Suppressor macrophage treated with lipopolysaccharide for 1 hour (primary cell): ENCODE measurements at regions not wholly inside any gene's neighbourhood (a gene's known extent, or its start where the extent isn't known, plus 50 kb on each side); places are given as distances from the start of the nearest gene placed in this dataset.
"Not testable (repeated sequence)": the region's sequence is repeated elsewhere in the genome, so short reads cannot be mapped to it uniquely, and the experiment has no call there.

Experiments used
- DNase-seq, 3 donors: peaks; one replicate each; pipeline ENCODE4 v3.0.0-alpha.2; 2020 to 2022

GRCh38 chr12:14215949-14216348 lies 149.5 kb upstream of the ATF7IP start:
- DNase-seq: not testable (repeated sequence)

GRCh38 chr12:14216405-14217294 lies 148.8 kb upstream of the ATF7IP start:
- DNase-seq: peak; percentile 16 to 33 (median 29)

- no peak for DNase-seq
These were observed 146.3 kb upstream of the ATF7IP start for GRCh38 chr12:14219156-14219555.

GRCh38 chr12:14219670-14220069 lies 145.8 kb upstream of the ATF7IP start:
- not testable (repeated sequence) for DNase-seq

GRCh38 chr12:14225064-14225463 lies 140.4 kb upstream of the ATF7IP start:
- DNase-seq: no peak

- not testable (repeated sequence) for DNase-seq
These were observed 130.3 kb upstream of the ATF7IP start for GRCh38 chr12:14235176-14235575.

- DNase-seq: not testable (repeated sequence)
These were observed 128.8 kb upstream of the ATF7IP start for GRCh38 chr12:14236641-14237040.

GRCh38 chr12:14238221-14238792 lies 127.2 kb upstream of the ATF7IP start:
- peak; percentile 40 to 67 (median 54) for DNase-seq

GRCh38 chr12:14239350-14239934 lies 126.0 kb upstream of the ATF7IP start:
- peak; percentile 70 to 78 (median 73) for DNase-seq

- DNase-seq: peak; percentile 40 to 47 (median 44)
These were observed 125.3 kb upstream of the ATF7IP start for GRCh38 chr12:14239935-14240872.

- DNase-seq: no peak
These were observed 124.6 kb upstream of the ATF7IP start for GRCh38 chr12:14240873-14241220.

GRCh38 chr12:14242825-14243224 lies 122.7 kb upstream of the ATF7IP start:
- peak in 1 of 3 donors; percentile 45 for DNase-seq

GRCh38 chr12:14243941-14244340 lies 121.5 kb upstream of the ATF7IP start:
- no peak for DNase-seq

- no peak for DNase-seq
These were observed 120.4 kb upstream of the ATF7IP start for GRCh38 chr12:14244876-14245669.

GRCh38 chr12:14247166-14247565 lies 118.3 kb upstream of the ATF7IP start:
- DNase-seq: no peak

GRCh38 chr12:14249368-14249767 lies 116.1 kb upstream of the ATF7IP start:
- DNase-seq: no peak

GRCh38 chr12:14252697-14253096 lies 112.8 kb upstream of the ATF7IP start:
- peak; percentile 44 to 61 (median 61) for DNase-seq

- peak in 1 of 3 donors; percentile 8 for DNase-seq
These were observed 112.0 kb upstream of the ATF7IP start for GRCh38 chr12:14253496-14253895.

- no peak for DNase-seq
These were observed 110.7 kb upstream of the ATF7IP start for GRCh38 chr12:14254781-14255180.

GRCh38 chr12:14256121-14256520 lies 109.4 kb upstream of the ATF7IP start:
- DNase-seq: peak in 1 of 3 donors; percentile 34

- DNase-seq: peak; percentile 85 to 91 (median 85)
These were observed 108.8 kb upstream of the ATF7IP start for GRCh38 chr12:14256555-14257169.
